HepG2 (cell line): ENCODE measurements at regions not wholly inside any gene's neighbourhood (a gene's known extent, or its start where the extent isn't known, plus 50 kb on each side); places are given as distances from the start of the nearest gene placed in this dataset.

Source experiments
- ARID2 ChIP-seq: sonication (generic); formaldehyde crosslinking; IDR thresholded peaks from 2 replicates; pipeline ENCODE4 v1.8.1; 2022; ENCODE audit warnings: mild to moderate bottlenecking, missing genetic modification reagents, borderline replicate concordance
- ARID3A ChIP-seq: IDR thresholded peaks from 2 replicates; pipeline ENCODE4 v1.6.1; 2012; ENCODE audit warnings: low read depth, low read length, improper control_type of control experiment
- EP300 ChIP-seq, 3 experiments: sonication (generic) in 1 of 3; formaldehyde crosslinking in 1 of 3; IDR thresholded peaks; 2 replicates each; pipeline versions ENCODE4 v1.5.1 to v1.6.1; 2011 to 2020; ENCODE audit warnings: low read depth in 2 of 3, low read length in 2 of 3, borderline replicate concordance in 1 of 3, improper control_type of control experiment in 1 of 3, mild to moderate bottlenecking in 1 of 3, missing genetic modification reagents in 1 of 3, moderate library complexity in 1 of 3
- HOXD1 ChIP-seq: sonication (generic); formaldehyde crosslinking; IDR thresholded peaks from 2 replicates; pipeline ENCODE4 v1.5.0; 2020; ENCODE audit warnings: missing genetic modification reagents
- KIAA2018 ChIP-seq: sonication (generic); formaldehyde crosslinking; IDR thresholded peaks from 2 replicates; pipeline ENCODE4 v1.5.0; 2020; ENCODE audit warnings: mild to moderate bottlenecking, missing genetic modification reagents, borderline replicate concordance
- MEF2D ChIP-seq: sonication (generic); formaldehyde crosslinking; IDR thresholded peaks from 2 replicates; pipeline ENCODE4 v1.5.1; 2020; ENCODE audit warnings: mild to moderate bottlenecking, missing genetic modification reagents
- MEIS2 ChIP-seq: sonication (generic); formaldehyde crosslinking; IDR thresholded peaks from 2 replicates; pipeline ENCODE4 v1.9.0; 2021; ENCODE audit warnings: mild to moderate bottlenecking, missing genetic modification reagents
- NFKBIZ ChIP-seq: IDR thresholded peaks from 2 replicates; pipeline ENCODE4 v1.6.1; 2018; ENCODE audit warnings: missing genetic modification reagents, missing compliant biosample characterization
- SMAD9 ChIP-seq: sonication (generic); formaldehyde crosslinking; IDR thresholded peaks from 2 replicates; pipeline ENCODE4 v1.5.1; 2020; ENCODE audit warnings: mild to moderate bottlenecking, missing genetic modification reagents
- STAG1 ChIP-seq: sonication (generic); formaldehyde crosslinking; IDR thresholded peaks from 2 replicates; pipeline ENCODE4 v1.4.0; 2020; ENCODE audit warnings: missing genetic modification reagents
- ZKSCAN1 ChIP-seq: fragments of 150-350 bp; IDR thresholded peaks from 2 replicates; pipeline ENCODE4 v1.6.1; 2014; ENCODE audit warnings: low read length
- ZNF296 ChIP-seq: sonication (generic); formaldehyde crosslinking; conservative IDR thresholded peaks from 2 replicates; pipeline ENCODE4 v1.5.0; 2020; ENCODE audit warnings: mild to moderate bottlenecking, missing genetic modification reagents
- ZNF768 ChIP-seq: sonication (generic); formaldehyde crosslinking; IDR thresholded peaks from 2 replicates; pipeline ENCODE4 v1.4.0; 2020; ENCODE audit warnings: missing genetic modification reagents
- TF ChIP-seq, protein P1 (sequence below): sonication (generic); formaldehyde crosslinking; IDR thresholded peaks from 2 replicates; pipeline ENCODE4 v1.5.0; 2020; ENCODE audit warnings: mild to moderate bottlenecking, missing genetic modification reagents

GRCh38 chr1:164186881-164187280 is 372.1 kb upstream of the PBX1 start (continued):
- TF ChIP-seq, protein P1, sequence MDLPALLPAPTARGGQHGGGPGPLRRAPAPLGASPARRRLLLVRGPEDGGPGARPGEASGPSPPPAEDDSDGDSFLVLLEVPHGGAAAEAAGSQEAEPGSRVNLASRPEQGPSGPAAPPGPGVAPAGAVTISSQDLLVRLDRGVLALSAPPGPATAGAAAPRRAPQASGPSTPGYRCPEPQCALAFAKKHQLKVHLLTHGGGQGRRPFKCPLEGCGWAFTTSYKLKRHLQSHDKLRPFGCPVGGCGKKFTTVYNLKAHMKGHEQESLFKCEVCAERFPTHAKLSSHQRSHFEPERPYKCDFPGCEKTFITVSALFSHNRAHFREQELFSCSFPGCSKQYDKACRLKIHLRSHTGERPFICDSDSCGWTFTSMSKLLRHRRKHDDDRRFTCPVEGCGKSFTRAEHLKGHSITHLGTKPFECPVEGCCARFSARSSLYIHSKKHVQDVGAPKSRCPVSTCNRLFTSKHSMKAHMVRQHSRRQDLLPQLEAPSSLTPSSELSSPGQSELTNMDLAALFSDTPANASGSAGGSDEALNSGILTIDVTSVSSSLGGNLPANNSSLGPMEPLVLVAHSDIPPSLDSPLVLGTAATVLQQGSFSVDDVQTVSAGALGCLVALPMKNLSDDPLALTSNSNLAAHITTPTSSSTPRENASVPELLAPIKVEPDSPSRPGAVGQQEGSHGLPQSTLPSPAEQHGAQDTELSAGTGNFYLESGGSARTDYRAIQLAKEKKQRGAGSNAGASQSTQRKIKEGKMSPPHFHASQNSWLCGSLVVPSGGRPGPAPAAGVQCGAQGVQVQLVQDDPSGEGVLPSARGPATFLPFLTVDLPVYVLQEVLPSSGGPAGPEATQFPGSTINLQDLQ: no peak
- no peak for TF ChIP-seq ZNF296
- no peak for TF ChIP-seq NFKBIZ (CRISPR knock-in tag)
- no peak for TF ChIP-seq STAG1 (CRISPR knock-in tag)
- no peak for TF ChIP-seq ARID2 (CRISPR knock-in tag)
- TF ChIP-seq ZKSCAN1: no peak
- no peak for TF ChIP-seq ZNF768 (CRISPR knock-in tag)
- TF ChIP-seq ARID3A: no peak
- no peak for TF ChIP-seq EP300 (IDR thresholded peaks at IDR 0.05; ENCODE audit: low read depth in 2 of 2, low read length in 2 of 2)
- no peak for TF ChIP-seq EP300 (CRISPR knock-in tag; IDR thresholded peaks at IDR 0.05; ENCODE audit: borderline replicate concordance)
- TF ChIP-seq SMAD9 (CRISPR knock-in tag): no peak
- TF ChIP-seq KIAA2018 (CRISPR knock-in tag): no peak
- no peak for TF ChIP-seq HOXD1 (CRISPR knock-in tag)
- TF ChIP-seq MEIS2: no peak
- TF ChIP-seq MEF2D (CRISPR knock-in tag): no peak
